Activated naive CD8-positive, alpha-beta T cell (primary cell): ENCODE measurements at regions not wholly inside any gene's neighbourhood (a gene's known extent, or its start where the extent isn't known, plus 50 kb on each side); places are given as distances from the start of the nearest gene placed in this dataset.

Experiments
- H3K27ac Mint-ChIP-seq: one replicate; pipeline ENCODE4 v1.8.0; 2021; ENCODE audit warnings: mixed read lengths
- H3K27me3 Mint-ChIP-seq: one replicate; pipeline ENCODE4 v1.8.0; 2021; ENCODE audit warnings: mixed read lengths
- H3K36me3 Mint-ChIP-seq: one replicate; pipeline ENCODE4 v1.8.0; 2021; ENCODE audit warnings: mixed read lengths
- H3K4me1 Mint-ChIP-seq: one replicate; pipeline ENCODE4 v1.8.0; 2021; ENCODE audit warnings: low read depth, mixed read lengths
- H3K4me3 Mint-ChIP-seq: one replicate; pipeline ENCODE4 v1.8.0; 2021; ENCODE audit warnings: mild to moderate bottlenecking, mixed read lengths
- H3K9me3 Mint-ChIP-seq: one replicate; pipeline ENCODE4 v1.8.0; 2021; ENCODE audit warnings: low read depth, mixed read lengths

GRCh38 chr14:98752660-98753059 lies 519.3 kb downstream of the BCL11B start:
- Mint-ChIP-seq H3K4me3 (no peak overlapping the region), H3K27ac (no peak overlapping the region), H3K9me3 (peaks cover 14% of the 10 kb centered on the region), H3K36me3 (peaks cover 3% of the 10 kb centered on the region), H3K27me3 (no peaks in the 10 kb centered on the region), H3K4me1 (peaks cover 3% of the 10 kb centered on the region)

GRCh38 chr14:98754343-98755020 lies 517.5 kb downstream of the BCL11B start:
- H3K9me3 Mint-ChIP-seq, result peaks cover 14% of the 10 kb centered on the region
- H3K27me3 Mint-ChIP-seq, result no peaks in the 10 kb centered on the region
- H3K4me3 Mint-ChIP-seq, result no peak overlapping the region
- H3K36me3 Mint-ChIP-seq, result peaks cover 3% of the 10 kb centered on the region
- peaks cover 3% of the 10 kb centered on the region for H3K4me1 Mint-ChIP-seq
- no peak overlapping the region for H3K27ac Mint-ChIP-seq

- Mint-ChIP-seq H3K27ac (no peak overlapping the region), H3K9me3 (peaks cover 14% of the 10 kb centered on the region), H3K4me1 (peaks cover 3% of the 10 kb centered on the region), H3K4me3 (no peak overlapping the region), H3K27me3 (no peaks in the 10 kb centered on the region), H3K36me3 (peaks cover 3% of the 10 kb centered on the region)
Observed at GRCh38 chr14:98756749-98757148, 515.2 kb downstream of the BCL11B start.

GRCh38 chr14:98758440-98758839 lies 513.6 kb downstream of the BCL11B start:
- Mint-ChIP-seq H3K27me3 (no peaks in the 10 kb centered on the region), H3K9me3 (peaks cover 25% of the 10 kb centered on the region), H3K27ac (no peak overlapping the region), H3K4me3 (no peak overlapping the region), H3K36me3 (peaks cover 13% of the 10 kb centered on the region), H3K4me1 (peaks cover 3% of the 10 kb centered on the region)

GRCh38 chr14:98761993-98762392 lies 510.0 kb downstream of the BCL11B start:
- no peak overlapping the region for H3K4me3 Mint-ChIP-seq
- H3K4me1 Mint-ChIP-seq, result no peaks in the 10 kb centered on the region
- H3K9me3 Mint-ChIP-seq, result peaks cover 12% of the 10 kb centered on the region
- H3K27me3 Mint-ChIP-seq, result no peaks in the 10 kb centered on the region
- H3K27ac Mint-ChIP-seq, result no peak overlapping the region
- peaks cover 13% of the 10 kb centered on the region for H3K36me3 Mint-ChIP-seq

GRCh38 chr14:98766818-98767217 lies 505.2 kb downstream of the BCL11B start:
- Mint-ChIP-seq H3K4me3 (no peak overlapping the region), H3K27ac (no peak overlapping the region), H3K36me3 (peaks cover 13% of the 10 kb centered on the region), H3K27me3 (no peaks in the 10 kb centered on the region), H3K9me3 (peaks cover 12% of the 10 kb centered on the region), H3K4me1 (peaks cover 2% of the 10 kb centered on the region)

- Mint-ChIP-seq H3K27me3 (no peaks in the 10 kb centered on the region), H3K27ac (no peak overlapping the region), H3K4me1 (peaks cover 2% of the 10 kb centered on the region), H3K9me3 (no peaks in the 10 kb centered on the region), H3K36me3 (peaks cover 3% of the 10 kb centered on the region), H3K4me3 (no peak overlapping the region)
Observed at GRCh38 chr14:98769326-98769725, 502.7 kb downstream of the BCL11B start.

- H3K4me1 Mint-ChIP-seq, result peaks cover 2% of the 10 kb centered on the region
- H3K4me3 Mint-ChIP-seq, result no peak overlapping the region
- no peaks in the 10 kb centered on the region for H3K9me3 Mint-ChIP-seq
- H3K27ac Mint-ChIP-seq, result no peak overlapping the region
- H3K27me3 Mint-ChIP-seq, result no peaks in the 10 kb centered on the region
- H3K36me3 Mint-ChIP-seq, result no peaks in the 10 kb centered on the region
Observed at GRCh38 chr14:98770151-98770550, 501.8 kb downstream of the BCL11B start.

- H3K4me3 Mint-ChIP-seq, result no peak overlapping the region
- peaks cover 3% of the 10 kb centered on the region for H3K36me3 Mint-ChIP-seq
- H3K27ac Mint-ChIP-seq, result no peak overlapping the region
Observed at GRCh38 chr14:98773814-98774213, 498.2 kb downstream of the BCL11B start.

GRCh38 chr14:98775892-98776291 lies 496.1 kb downstream of the BCL11B start:
- peaks cover 3% of the 10 kb centered on the region for H3K36me3 Mint-ChIP-seq
- no peaks in the 10 kb centered on the region for H3K27me3 Mint-ChIP-seq
- H3K4me1 Mint-ChIP-seq, result no peaks in the 10 kb centered on the region
- no peaks in the 10 kb centered on the region for H3K9me3 Mint-ChIP-seq
- H3K4me3 Mint-ChIP-seq, result no peak overlapping the region
- no peak overlapping the region for H3K27ac Mint-ChIP-seq

More at GRCh38 chr14:98773814-98774213, 498.2 kb downstream of the BCL11B start:
- Mint-ChIP-seq H3K27me3 (no peaks in the 10 kb centered on the region), H3K4me1 (no peaks in the 10 kb centered on the region), H3K9me3 (no peaks in the 10 kb centered on the region)

GRCh38 chr14:98782062-98782461 lies 489.9 kb downstream of the BCL11B start:
- Mint-ChIP-seq H3K27ac (no peak overlapping the region), H3K4me1 (no peaks in the 10 kb centered on the region), H3K4me3 (no peak overlapping the region), H3K36me3 (peaks cover 2% of the 10 kb centered on the region), H3K27me3 (peaks cover 2% of the 10 kb centered on the region), H3K9me3 (peaks cover 6% of the 10 kb centered on the region)

- H3K27me3 Mint-ChIP-seq, result peaks cover 2% of the 10 kb centered on the region
- peaks cover 2% of the 10 kb centered on the region for H3K36me3 Mint-ChIP-seq
- H3K9me3 Mint-ChIP-seq, result peaks cover 6% of the 10 kb centered on the region
- H3K27ac Mint-ChIP-seq, result no peak overlapping the region
- H3K4me1 Mint-ChIP-seq, result no peaks in the 10 kb centered on the region
- H3K4me3 Mint-ChIP-seq, result no peak overlapping the region
Observed at GRCh38 chr14:98785578-98785977, 486.4 kb downstream of the BCL11B start.

GRCh38 chr14:98786456-98786855 lies 485.5 kb downstream of the BCL11B start:
- peaks cover 2% of the 10 kb centered on the region for H3K36me3 Mint-ChIP-seq
- no peak overlapping the region for H3K27ac Mint-ChIP-seq
- H3K27me3 Mint-ChIP-seq, result peaks cover 2% of the 10 kb centered on the region
- H3K4me1 Mint-ChIP-seq, result no peaks in the 10 kb centered on the region
- no peak overlapping the region for H3K4me3 Mint-ChIP-seq
- H3K9me3 Mint-ChIP-seq, result peaks cover 6% of the 10 kb centered on the region

GRCh38 chr14:98791661-98792060 lies 480.3 kb downstream of the BCL11B start:
- Mint-ChIP-seq H3K27ac (no peak overlapping the region), H3K9me3 (peaks cover 16% of the 10 kb centered on the region), H3K27me3 (no peaks in the 10 kb centered on the region), H3K36me3 (peaks cover 7% of the 10 kb centered on the region), H3K4me1 (no peaks in the 10 kb centered on the region), H3K4me3 (no peak overlapping the region)

- Mint-ChIP-seq H3K9me3 (peaks cover 16% of the 10 kb centered on the region), H3K4me1 (no peaks in the 10 kb centered on the region), H3K27me3 (no peaks in the 10 kb centered on the region), H3K36me3 (peaks cover 7% of the 10 kb centered on the region), H3K4me3 (no peak overlapping the region), H3K27ac (no peak overlapping the region)
Observed at GRCh38 chr14:98792171-98792570, 479.8 kb downstream of the BCL11B start.

GRCh38 chr14:98798099-98798498 lies 473.9 kb downstream of the BCL11B start:
- Mint-ChIP-seq H3K4me1 (no peaks in the 10 kb centered on the region), H3K4me3 (no peak overlapping the region), H3K27me3 (no peaks in the 10 kb centered on the region), H3K36me3 (peaks cover 7% of the 10 kb centered on the region), H3K9me3 (peaks cover 14% of the 10 kb centered on the region), H3K27ac (no peak overlapping the region)
